ENCODE measurements at regions not wholly inside any gene's neighbourhood (a gene's known extent, or its start where the extent isn't known, plus 50 kb on each side); places are given as distances from the start of the nearest gene placed in this dataset.

GRCh38 chr11:69415411-69416142 is 65.9 kb upstream of the LINC01488 start:
- Histone ChIP-seq H3K9me3 (no peaks in the 10 kb centered on the region), H3K36me3 (no peaks in the 10 kb centered on the region), H3K4me3 (no peak overlapping the region), H3K27me3 (no peaks in the 10 kb centered on the region), H3K4me1 (peaks cover 0 to 35% of the 10 kb centered on the region in 2 donors), H3K27ac (peak overlapping the region; percentile 50 to 53)
- DNase-seq (ENCODE audit: low spot score), result no peak
- no peak for TF ChIP-seq CTCF (IDR thresholded peaks at IDR 0.05)

GRCh38 chr11:69416143-69416515 is 65.3 kb upstream of the LINC01488 start:
- no peak for DNase-seq (ENCODE audit: low spot score)
- Histone ChIP-seq H3K9me3 (no peaks in the 10 kb centered on the region), H3K27ac (peak overlapping the region; percentile 50 to 53), H3K27me3 (no peaks in the 10 kb centered on the region), H3K4me3 (no peak overlapping the region), H3K4me1 (peaks cover 0 to 39% of the 10 kb centered on the region in 2 donors), H3K36me3 (no peaks in the 10 kb centered on the region)
- no peak for TF ChIP-seq CTCF (IDR thresholded peaks at IDR 0.05)

GRCh38 chr11:69416762-69417698 is 64.4 kb upstream of the LINC01488 start:
- H3K27me3 ChIP-seq, result no peaks in the 10 kb centered on the region
- peak overlapping the region; percentile 50 to 53 for H3K27ac ChIP-seq
- peaks cover 0 to 39% of the 10 kb centered on the region in 2 donors for H3K4me1 ChIP-seq
- no peak for DNase-seq (ENCODE audit: low spot score)
- TF ChIP-seq CTCF (IDR thresholded peaks at IDR 0.05), result no peak
- H3K4me3 ChIP-seq, result no peak overlapping the region
- no peaks in the 10 kb centered on the region for H3K36me3 ChIP-seq
- H3K9me3 ChIP-seq, result no peaks in the 10 kb centered on the region

GRCh38 chr11:69417699-69418085 is 63.8 kb upstream of the LINC01488 start:
- DNase-seq (ENCODE audit: low spot score), result no peak
- no peaks in the 10 kb centered on the region for H3K9me3 ChIP-seq
- no peaks in the 10 kb centered on the region for H3K36me3 ChIP-seq
- no peak for TF ChIP-seq CTCF (IDR thresholded peaks at IDR 0.05)
- no peaks in the 10 kb centered on the region for H3K27me3 ChIP-seq
- H3K4me3 ChIP-seq, result no peak overlapping the region
- H3K4me1 ChIP-seq, result peaks cover 0 to 39% of the 10 kb centered on the region in 2 donors
- H3K27ac ChIP-seq, result peak overlapping the region; percentile 43 to 53

- H3K27me3 ChIP-seq, result no peaks in the 10 kb centered on the region
- no peaks in the 10 kb centered on the region for H3K36me3 ChIP-seq
- peaks cover 0 to 39% of the 10 kb centered on the region in 2 donors for H3K4me1 ChIP-seq
- DNase-seq (ENCODE audit: low spot score), result no peak
- H3K9me3 ChIP-seq, result no peaks in the 10 kb centered on the region
- TF ChIP-seq CTCF (IDR thresholded peaks at IDR 0.05), result no peak
- no peak overlapping the region for H3K4me3 ChIP-seq
- no peak overlapping the region for H3K27ac ChIP-seq
These were observed 62.7 kb upstream of the LINC01488 start for GRCh38 chr11:69418576-69419296.

Data from right atrium auricular region (tissue), 2 donors.